Keratinocyte (primary cell): ENCODE measurements at regions not wholly inside any gene's neighbourhood (a gene's known extent, or its start where the extent isn't known, plus 50 kb on each side); places are given as distances from the start of the nearest gene placed in this dataset.

Experiments
- DNase-seq: peaks from one replicate; pipeline ENCODE4 v3.0.0-alpha.2; 2011; ENCODE audit warnings: low read depth, missing footprints, low spot score
- FAIRE-seq: peaks from 2 replicates; lab custom pipeline; 2011; peaks lifted over from hg19 to GRCh38; lab: Jason Lieb, UNC
- H2AFZ ChIP-seq: 2 replicates; pipeline ENCODE4 v1.6.0; 2012; ENCODE audit warnings: low read length, control low read depth, inconsistent platforms; ENCODE audit not compliant: control insufficient read depth
- H3K27ac ChIP-seq: 2 replicates; pipeline ENCODE4 v1.5.1; 2011; ENCODE audit warnings: low read length; ENCODE audit not compliant: control insufficient read depth, insufficient read depth
- H3K27me3 ChIP-seq: 3 replicates; pipeline ENCODE4 v1.6.0; 2011; ENCODE audit warnings: low read length; ENCODE audit not compliant: control insufficient read depth, insufficient read depth; ENCODE audit errors: extremely low read depth
- H3K36me3 ChIP-seq, 2 experiments: 2 replicates in 1 of 2; 3 replicates in 1 of 2; pipeline ENCODE4 v1.5.1; 2011; ENCODE audit warnings: low read length in 2 of 2, mild to moderate bottlenecking in 1 of 2; ENCODE audit not compliant: control insufficient read depth in 2 of 2, insufficient read depth in 2 of 2; ENCODE audit errors: extremely low read depth in 1 of 2
- H3K4me1 ChIP-seq: 3 replicates; pipeline ENCODE4 v1.5.1; 2011; ENCODE audit warnings: low read length; ENCODE audit not compliant: control insufficient read depth, insufficient read depth; ENCODE audit errors: extremely low read depth
- H3K4me2 ChIP-seq: 3 replicates; pipeline ENCODE4 v1.6.0; 2011; ENCODE audit warnings: low read depth, low read length; ENCODE audit not compliant: control insufficient read depth, insufficient read depth; ENCODE audit errors: extremely low read depth
- H3K4me3 ChIP-seq, 3 experiments: fragments of 200-600 bp in 1 of 3; sonication (generic) in 1 of 3; 2 replicates in 2 of 3; 3 replicates in 1 of 3; pipeline ENCODE4 v1.5.1; 2011 to 2016; ENCODE audit warnings: low read length in 3 of 3, mild to moderate bottlenecking in 3 of 3, control low read depth in 2 of 3, inconsistent platforms in 1 of 3, low read depth in 1 of 3, mixed read lengths in 1 of 3, mixed run types in 1 of 3, moderate library complexity in 1 of 3; ENCODE audit not compliant: control insufficient read depth in 2 of 3, insufficient read depth in 2 of 3; ENCODE audit errors: extremely low read depth in 1 of 3
- H3K79me2 ChIP-seq: 2 replicates; pipeline ENCODE4 v1.6.0; 2012; ENCODE audit warnings: low read length; ENCODE audit not compliant: control insufficient read depth, insufficient read depth
- H3K9ac ChIP-seq: 3 replicates; pipeline ENCODE4 v1.6.0; 2011; ENCODE audit warnings: low read length; ENCODE audit not compliant: control insufficient read depth, insufficient read depth; ENCODE audit errors: extremely low read depth
- H3K9me1 ChIP-seq: 3 replicates; pipeline ENCODE4 v1.6.0; 2011; ENCODE audit warnings: low read length; ENCODE audit not compliant: control insufficient read depth, insufficient read depth; ENCODE audit errors: extremely low read depth
- H3K9me3 ChIP-seq: 2 replicates; pipeline ENCODE4 v1.5.1; 2012; ENCODE audit warnings: low read depth, low read length; ENCODE audit not compliant: control insufficient read depth
- H4K20me1 ChIP-seq: 3 replicates; pipeline ENCODE4 v1.6.0; 2011; ENCODE audit warnings: low read length; ENCODE audit not compliant: control insufficient read depth, insufficient read depth; ENCODE audit errors: extremely low read depth
- CTCF ChIP-seq, 3 experiments: IDR thresholded peaks in 1 of 3; conservative IDR thresholded peaks in 1 of 3; optimal IDR thresholded peaks in 1 of 3; 2 replicates in 2 of 3; 3 replicates in 1 of 3; pipeline versions ENCODE3 to v1.5.1; 2011; ENCODE audit warnings: low read length in 3 of 3, mild to moderate bottlenecking in 3 of 3, moderate library complexity in 2 of 3, control low read depth in 1 of 3, inconsistent platforms in 1 of 3; ENCODE audit not compliant: insufficient read depth in 2 of 3; ENCODE audit errors: extremely low read depth in 1 of 3
- EZH2 ChIP-seq: IDR thresholded peaks from one replicate; pipeline ENCODE4 v1.6.1; 2012; ENCODE audit warnings: inconsistent platforms, mild to moderate bottlenecking, low read length, moderate library complexity
- dilution Hi-C: fragments of 300-500 bp; cut with MboI; formaldehyde crosslinking; loops from one replicate; pipeline ENCODE4 v1.7.0; 2020; ENCODE audit warnings: low sequenced_read_pairs; ENCODE audit not compliant: extremely low pct_ligation_motif_present

DNA sequence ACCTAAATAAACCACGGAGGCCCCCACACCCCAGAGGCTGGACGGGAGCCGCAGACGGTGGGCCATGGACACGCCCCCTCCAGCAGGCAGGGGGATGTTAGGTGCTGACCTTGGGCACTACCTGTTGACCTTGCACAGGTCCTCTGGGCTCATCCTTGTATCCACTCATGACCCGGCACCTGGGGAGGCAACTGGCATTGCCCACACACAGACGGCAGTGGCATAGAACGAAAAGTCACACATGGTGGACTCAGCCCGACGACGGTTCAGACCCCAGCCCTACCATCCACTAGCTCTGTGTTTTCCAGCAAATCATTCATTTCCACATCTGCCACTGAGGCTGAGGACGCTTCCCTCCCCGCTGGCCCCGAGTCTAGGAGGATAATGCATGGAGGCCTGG lies 247.7 kb upstream of the PPP2R2D start:
- H3K27me3 ChIP-seq, result no peaks in the 10 kb centered on the region
- no peaks in the 10 kb centered on the region for H3K79me2 ChIP-seq
- dilution Hi-C loops, result no loop called here
- H3K9me3 ChIP-seq, result peaks cover 25% of the 10 kb centered on the region
- DNase-seq (no peak), FAIRE-seq (no peak)
- no peak overlapping the region for H2AFZ ChIP-seq
- no peak overlapping the region for H3K27ac ChIP-seq
- no peaks in the 10 kb centered on the region for H4K20me1 ChIP-seq
- TF ChIP-seq EZH2 (no peak), CTCF (optimal IDR thresholded peaks at IDR 0.05 in 1 of 3, IDR thresholded peaks at IDR 0.05 in 1 of 3, conservative IDR thresholded peaks at IDR 0.05 in 1 of 3; ENCODE audit: extremely low read depth in 1 of 3, insufficient read depth in 2 of 3, low read length in 3 of 3) (no peak)
- no peak overlapping the region for H3K4me2 ChIP-seq
- H3K4me3 ChIP-seq, result no peak overlapping the region
- no peaks in the 10 kb centered on the region for H3K36me3 ChIP-seq
- no peak overlapping the region for H3K9ac ChIP-seq
- H3K4me1 ChIP-seq, result no peaks in the 10 kb centered on the region
- no peaks in the 10 kb centered on the region for H3K9me1 ChIP-seq

- no peak for FAIRE-seq
- Histone ChIP-seq H4K20me1 (no peaks in the 10 kb centered on the region), H3K9ac (no peak overlapping the region), H3K4me3 (no peak overlapping the region), H3K79me2 (no peaks in the 10 kb centered on the region), H3K4me2 (no peak overlapping the region), H3K36me3 (no peaks in the 10 kb centered on the region), H3K27ac (no peak overlapping the region), H3K9me1 (no peaks in the 10 kb centered on the region), H2AFZ (no peak overlapping the region), H3K4me1 (no peaks in the 10 kb centered on the region), H3K9me3 (peaks cover 23% of the 10 kb centered on the region), H3K27me3 (no peaks in the 10 kb centered on the region)
- TF ChIP-seq EZH2 (no peak), CTCF (optimal IDR thresholded peaks at IDR 0.05 in 1 of 3, IDR thresholded peaks at IDR 0.05 in 1 of 3, conservative IDR thresholded peaks at IDR 0.05 in 1 of 3; ENCODE audit: extremely low read depth in 1 of 3, insufficient read depth in 2 of 3, low read length in 3 of 3) (no peak)
- DNase-seq, result no peak
- dilution Hi-C loops, result no loop called here
These were observed 247.0 kb upstream of the PPP2R2D start for GRCh38 chr10:131653554-131654470.
